Neural progenitor cell (in vitro differentiated cells): ENCODE measurements at regions not wholly inside any gene's neighbourhood (a gene's known extent, or its start where the extent isn't known, plus 50 kb on each side); places are given as distances from the start of the nearest gene placed in this dataset.

Experiments
- CTCF ChIP-seq: fragments of 200-600 bp; sonication (generic); IDR thresholded peaks from 2 replicates; pipeline ENCODE4 v1.5.1; 2017; ENCODE audit warnings: antibody characterized with exemption, mild to moderate bottlenecking
- EZH2 ChIP-seq: fragments of 200-600 bp; sonication (generic); IDR thresholded peaks from 2 replicates; pipeline ENCODE4 v1.6.1; 2017; ENCODE audit warnings: antibody characterized with exemption, mild to moderate bottlenecking, moderate library complexity

DNA sequence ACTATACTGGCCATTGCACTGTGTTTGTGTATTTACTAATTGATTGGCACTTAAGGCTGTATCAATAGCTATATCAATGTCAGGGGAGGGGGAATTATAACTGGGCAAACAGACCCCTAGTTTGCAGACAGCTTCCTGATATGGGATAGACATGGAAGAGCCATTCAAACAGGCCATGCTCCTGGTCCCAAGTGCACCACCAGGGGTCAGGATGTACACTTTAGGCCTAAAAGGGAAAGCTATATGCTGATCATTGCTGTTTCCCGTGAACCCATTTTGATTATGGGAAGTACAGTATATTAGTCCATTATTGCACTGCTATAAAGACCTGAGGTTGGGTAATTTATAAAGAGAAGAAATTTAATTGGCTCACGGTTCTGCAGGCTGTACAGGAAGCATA, 124.9 kb upstream of the BACE2 start:
- TF ChIP-seq EZH2 (no peak), CTCF (peak; percentile 35)
